HEK293 (cell line): ENCODE measurements at regions not wholly inside any gene's neighbourhood (a gene's known extent, or its start where the extent isn't known, plus 50 kb on each side); places are given as distances from the start of the nearest gene placed in this dataset.
A peak's percentile ranks its signal among the peaks of the same experiment; 100 is the strongest.

Experiments used
- CTCF ChIA-PET: fragments of 350-600 bp; formaldehyde crosslinking; extraction: SDS; loops from one replicate; lab custom pipeline; 2021; ENCODE audit warnings: antibody characterized with exemption; lab: Yijun Ruan, JAX
- POLR2A ChIA-PET: fragments of 300-600 bp; formaldehyde crosslinking; extraction: SDS; loops from one replicate; lab custom pipeline; 2020; ENCODE audit warnings: antibody characterized with exemption, inconsistent platforms; lab: Yijun Ruan, JAX
- H3K27ac ChIP-seq: fragments of 200-500 bp; sonication (Bioruptor generic); 2 replicates; pipeline ENCODE4 v1.5.1; 2014; ENCODE audit warnings: low read depth, low read length, control low read depth, inconsistent platforms; ENCODE audit errors: extremely low read depth
- H3K36me3 ChIP-seq, 2 experiments: fragments of 200-500 bp in 1 of 2; sonication (Bioruptor generic) in 1 of 2; 1 replicate in 1 of 2; 2 replicates in 1 of 2; pipeline ENCODE4 v1.5.1; 2014 to 2017; ENCODE audit warnings: inconsistent platforms in 2 of 2, low read length in 2 of 2; ENCODE audit not compliant: control insufficient read depth in 2 of 2, insufficient read depth in 1 of 2
- H3K4me1 ChIP-seq: fragments of 200-500 bp; sonication (Bioruptor generic); 2 replicates; pipeline ENCODE4 v1.5.1; 2014; ENCODE audit warnings: mild to moderate bottlenecking, low read length, inconsistent platforms; ENCODE audit not compliant: control insufficient read depth, insufficient read depth
- H3K4me3 ChIP-seq: 2 replicates; pipeline ENCODE4 v1.5.1; 2011; ENCODE audit warnings: low read depth, mild to moderate bottlenecking, control low read depth, low read length, moderate library complexity
- H3K9me3 ChIP-seq: fragments of 200-500 bp; sonication (Bioruptor generic); 2 replicates; pipeline ENCODE4 v1.5.1; 2014; ENCODE audit warnings: low read depth, low read length, inconsistent platforms; ENCODE audit not compliant: control insufficient read depth, insufficient read depth
- MEIS1 ChIP-seq: sonication (generic); formaldehyde crosslinking; IDR thresholded peaks from 2 replicates; pipeline ENCODE4 v1.8.1; 2022; ENCODE audit warnings: missing genetic modification reagents, mild to moderate bottlenecking, borderline replicate concordance
- REPIN1 ChIP-seq: fragments of 450-650 bp; formaldehyde crosslinking; IDR thresholded peaks from 2 replicates; pipeline ENCODE4 v1.5.1; 2017; ENCODE audit warnings: missing biosample characterization, missing genetic modification characterization, low read depth
- ZBTB1 ChIP-seq: fragments of 450-650 bp; formaldehyde crosslinking; IDR thresholded peaks from 2 replicates; pipeline ENCODE4 v1.5.1; 2016; ENCODE audit warnings: missing biosample characterization, missing genetic modification characterization
- ZBTB17 ChIP-seq: fragments of 450-650 bp; formaldehyde crosslinking; IDR thresholded peaks from 2 replicates; pipeline ENCODE4 v1.5.1; 2016; ENCODE audit warnings: missing biosample characterization, missing genetic modification characterization
- ZEB2 ChIP-seq: fragments of 450-650 bp; formaldehyde crosslinking; IDR thresholded peaks from 2 replicates; pipeline ENCODE4 v1.5.1; 2016; ENCODE audit warnings: missing biosample characterization, missing genetic modification characterization
- ZNF132 ChIP-seq: fragments of 450-650 bp; formaldehyde crosslinking; IDR thresholded peaks from 2 replicates; pipeline ENCODE4 v1.5.1; 2017; ENCODE audit warnings: missing biosample characterization, missing genetic modification characterization, borderline replicate concordance
- ZNF223 ChIP-seq: fragments of 450-650 bp; formaldehyde crosslinking; IDR thresholded peaks from 2 replicates; pipeline ENCODE4 v1.5.1; 2016; ENCODE audit warnings: missing biosample characterization, missing genetic modification characterization
- ZNF433 ChIP-seq: fragments of 450-650 bp; formaldehyde crosslinking; IDR thresholded peaks from 2 replicates; pipeline ENCODE4 v1.5.1; 2016; ENCODE audit warnings: missing biosample characterization, missing genetic modification characterization, low read depth
- ZNF560 ChIP-seq: fragments of 450-650 bp; formaldehyde crosslinking; IDR thresholded peaks from 2 replicates; pipeline ENCODE4 v1.5.1; 2017; ENCODE audit warnings: missing biosample characterization, missing genetic modification characterization, borderline replicate concordance
- ZNF629 ChIP-seq: fragments of 450-650 bp; formaldehyde crosslinking; IDR thresholded peaks from 2 replicates; pipeline ENCODE4 v1.5.1; 2017; ENCODE audit warnings: missing biosample characterization, missing genetic modification characterization
- ZNF660 ChIP-seq: fragments of 450-650 bp; IDR thresholded peaks from 2 replicates; pipeline ENCODE4 v1.5.1; 2018; ENCODE audit warnings: missing biosample characterization, mild to moderate bottlenecking, missing genetic modification characterization
- ZNF664 ChIP-seq: fragments of 450-650 bp; formaldehyde crosslinking; IDR thresholded peaks from 2 replicates; pipeline ENCODE4 v1.5.1; 2016; ENCODE audit warnings: missing biosample characterization, missing genetic modification characterization
- TF ChIP-seq, protein P1 (sequence below): fragments of 450-650 bp; IDR thresholded peaks from 2 replicates; pipeline ENCODE4 v1.5.1; 2018; ENCODE audit warnings: missing biosample characterization, missing genetic modification characterization
- TF ChIP-seq, protein P2 (sequence below): fragments of 450-650 bp; formaldehyde crosslinking; conservative IDR thresholded peaks from 2 replicates; pipeline ENCODE4 v1.5.1; 2016; ENCODE audit warnings: low read depth, missing biosample characterization, missing genetic modification characterization
- TF ChIP-seq, protein P3 (sequence below): fragments of 450-650 bp; formaldehyde crosslinking; IDR thresholded peaks from 2 replicates; pipeline ENCODE4; 2016; ENCODE audit warnings: missing biosample characterization, missing genetic modification characterization
- TF ChIP-seq, protein P4 (sequence below): fragments of 450-650 bp; formaldehyde crosslinking; IDR thresholded peaks from 2 replicates; pipeline ENCODE4 v1.5.1; 2016; ENCODE audit warnings: missing biosample characterization, missing genetic modification characterization
- TF ChIP-seq, protein P5 (sequence below): fragments of 450-650 bp; formaldehyde crosslinking; IDR thresholded peaks from 2 replicates; pipeline ENCODE4 v1.5.1; 2016; ENCODE audit warnings: missing biosample characterization, missing genetic modification characterization, low read depth

DNA sequence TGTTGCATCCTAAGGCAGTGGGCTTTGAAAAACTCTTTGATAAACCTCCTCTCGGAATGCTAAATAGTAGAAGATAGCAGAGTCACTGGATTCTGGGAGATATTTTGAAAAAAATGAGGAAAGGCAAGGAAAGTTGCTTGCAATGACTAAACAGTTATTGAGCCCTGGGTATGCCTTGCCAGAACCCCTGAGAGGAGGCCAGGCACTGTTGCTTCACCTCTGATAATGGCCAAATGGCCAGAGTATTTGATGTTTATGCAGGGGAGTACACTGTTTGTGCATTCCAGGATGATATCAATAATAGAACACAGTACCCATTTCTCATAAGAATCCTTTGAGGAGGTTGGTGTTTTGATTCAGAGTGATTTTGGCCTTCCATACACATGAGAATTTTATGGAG lies 935.1 kb upstream of the WWC1 start:
- Histone ChIP-seq H3K36me3 (no peaks in the 10 kb centered on the region), H3K27ac (no peak overlapping the region), H3K4me3 (no peak overlapping the region), H3K9me3 (no peaks in the 10 kb centered on the region), H3K4me1 (no peaks in the 10 kb centered on the region)
- CTCF ChIA-PET, result no interaction called here
- POLR2A ChIA-PET, result interaction anchor here (0.6 kb wide), 1 partner anchor 15 kb away, joined by 3 read pairs; no protein-coding TSS in a partner anchor
- no peak for TF ChIP-seq REPIN1 (tag by site-specific recombination)
- no peak for TF ChIP-seq ZNF660
- TF ChIP-seq ZNF560 (tag by site-specific recombination), result no peak
- TF ChIP-seq, protein P1, sequence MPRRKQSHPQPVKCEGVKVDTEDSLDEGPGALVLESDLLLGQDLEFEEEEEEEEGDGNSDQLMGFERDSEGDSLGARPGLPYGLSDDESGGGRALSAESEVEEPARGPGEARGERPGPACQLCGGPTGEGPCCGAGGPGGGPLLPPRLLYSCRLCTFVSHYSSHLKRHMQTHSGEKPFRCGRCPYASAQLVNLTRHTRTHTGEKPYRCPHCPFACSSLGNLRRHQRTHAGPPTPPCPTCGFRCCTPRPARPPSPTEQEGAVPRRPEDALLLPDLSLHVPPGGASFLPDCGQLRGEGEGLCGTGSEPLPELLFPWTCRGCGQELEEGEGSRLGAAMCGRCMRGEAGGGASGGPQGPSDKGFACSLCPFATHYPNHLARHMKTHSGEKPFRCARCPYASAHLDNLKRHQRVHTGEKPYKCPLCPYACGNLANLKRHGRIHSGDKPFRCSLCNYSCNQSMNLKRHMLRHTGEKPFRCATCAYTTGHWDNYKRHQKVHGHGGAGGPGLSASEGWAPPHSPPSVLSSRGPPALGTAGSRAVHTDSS, result no peak
- no peak for TF ChIP-seq ZBTB17
- TF ChIP-seq ZNF223 (tag by site-specific recombination), result no peak
- no peak for TF ChIP-seq MEIS1
- no peak for TF ChIP-seq ZNF664 (tag by site-specific recombination)
- no peak for TF ChIP-seq ZBTB1 (tag by site-specific recombination)
- no peak for TF ChIP-seq ZNF132
- no peak for TF ChIP-seq ZNF629
- TF ChIP-seq, protein P2, sequence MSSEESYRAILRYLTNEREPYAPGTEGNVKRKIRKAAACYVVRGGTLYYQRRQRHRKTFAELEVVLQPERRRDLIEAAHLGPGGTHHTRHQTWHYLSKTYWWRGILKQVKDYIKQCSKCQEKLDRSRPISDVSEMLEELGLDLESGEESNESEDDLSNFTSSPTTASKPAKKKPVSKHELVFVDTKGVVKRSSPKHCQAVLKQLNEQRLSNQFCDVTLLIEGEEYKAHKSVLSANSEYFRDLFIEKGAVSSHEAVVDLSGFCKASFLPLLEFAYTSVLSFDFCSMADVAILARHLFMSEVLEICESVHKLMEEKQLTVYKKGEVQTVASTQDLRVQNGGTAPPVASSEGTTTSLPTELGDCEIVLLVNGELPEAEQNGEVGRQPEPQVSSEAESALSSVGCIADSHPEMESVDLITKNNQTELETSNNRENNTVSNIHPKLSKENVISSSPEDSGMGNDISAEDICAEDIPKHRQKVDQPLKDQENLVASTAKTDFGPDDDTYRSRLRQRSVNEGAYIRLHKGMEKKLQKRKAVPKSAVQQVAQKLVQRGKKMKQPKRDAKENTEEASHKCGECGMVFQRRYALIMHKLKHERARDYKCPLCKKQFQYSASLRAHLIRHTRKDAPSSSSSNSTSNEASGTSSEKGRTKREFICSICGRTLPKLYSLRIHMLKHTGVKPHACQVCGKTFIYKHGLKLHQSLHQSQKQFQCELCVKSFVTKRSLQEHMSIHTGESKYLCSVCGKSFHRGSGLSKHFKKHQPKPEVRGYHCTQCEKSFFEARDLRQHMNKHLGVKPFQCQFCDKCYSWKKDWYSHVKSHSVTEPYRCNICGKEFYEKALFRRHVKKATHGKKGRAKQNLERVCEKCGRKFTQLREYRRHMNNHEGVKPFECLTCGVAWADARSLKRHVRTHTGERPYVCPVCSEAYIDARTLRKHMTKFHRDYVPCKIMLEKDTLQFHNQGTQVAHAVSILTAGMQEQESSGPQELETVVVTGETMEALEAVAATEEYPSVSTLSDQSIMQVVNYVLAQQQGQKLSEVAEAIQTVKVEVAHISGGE (tag by site-specific recombination), result no peak
- TF ChIP-seq, protein P3, sequence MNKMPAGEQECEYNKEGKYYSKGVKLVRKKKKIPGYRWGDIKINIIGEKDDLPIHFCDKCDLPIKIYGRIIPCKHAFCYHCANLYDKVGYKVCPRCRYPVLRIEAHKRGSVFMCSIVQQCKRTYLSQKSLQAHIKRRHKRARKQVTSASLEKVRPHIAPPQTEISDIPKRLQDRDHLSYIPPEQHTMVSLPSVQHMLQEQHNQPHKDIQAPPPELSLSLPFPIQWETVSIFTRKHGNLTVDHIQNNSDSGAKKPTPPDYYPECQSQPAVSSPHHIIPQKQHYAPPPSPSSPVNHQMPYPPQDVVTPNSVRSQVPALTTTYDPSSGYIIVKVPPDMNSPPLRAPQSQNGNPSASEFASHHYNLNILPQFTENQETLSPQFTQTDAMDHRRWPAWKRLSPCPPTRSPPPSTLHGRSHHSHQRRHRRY, result no peak
- TF ChIP-seq ZNF433 (tag by site-specific recombination), result no peak
- TF ChIP-seq, protein P4, sequence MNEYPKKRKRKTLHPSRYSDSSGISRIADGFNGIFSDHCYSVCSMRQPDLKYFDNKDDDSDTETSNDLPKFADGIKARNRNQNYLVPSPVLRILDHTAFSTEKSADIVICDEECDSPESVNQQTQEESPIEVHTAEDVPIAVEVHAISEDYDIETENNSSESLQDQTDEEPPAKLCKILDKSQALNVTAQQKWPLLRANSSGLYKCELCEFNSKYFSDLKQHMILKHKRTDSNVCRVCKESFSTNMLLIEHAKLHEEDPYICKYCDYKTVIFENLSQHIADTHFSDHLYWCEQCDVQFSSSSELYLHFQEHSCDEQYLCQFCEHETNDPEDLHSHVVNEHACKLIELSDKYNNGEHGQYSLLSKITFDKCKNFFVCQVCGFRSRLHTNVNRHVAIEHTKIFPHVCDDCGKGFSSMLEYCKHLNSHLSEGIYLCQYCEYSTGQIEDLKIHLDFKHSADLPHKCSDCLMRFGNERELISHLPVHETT (tag by site-specific recombination), result no peak
- TF ChIP-seq, all 188 proteins: peak for 0

DNA sequence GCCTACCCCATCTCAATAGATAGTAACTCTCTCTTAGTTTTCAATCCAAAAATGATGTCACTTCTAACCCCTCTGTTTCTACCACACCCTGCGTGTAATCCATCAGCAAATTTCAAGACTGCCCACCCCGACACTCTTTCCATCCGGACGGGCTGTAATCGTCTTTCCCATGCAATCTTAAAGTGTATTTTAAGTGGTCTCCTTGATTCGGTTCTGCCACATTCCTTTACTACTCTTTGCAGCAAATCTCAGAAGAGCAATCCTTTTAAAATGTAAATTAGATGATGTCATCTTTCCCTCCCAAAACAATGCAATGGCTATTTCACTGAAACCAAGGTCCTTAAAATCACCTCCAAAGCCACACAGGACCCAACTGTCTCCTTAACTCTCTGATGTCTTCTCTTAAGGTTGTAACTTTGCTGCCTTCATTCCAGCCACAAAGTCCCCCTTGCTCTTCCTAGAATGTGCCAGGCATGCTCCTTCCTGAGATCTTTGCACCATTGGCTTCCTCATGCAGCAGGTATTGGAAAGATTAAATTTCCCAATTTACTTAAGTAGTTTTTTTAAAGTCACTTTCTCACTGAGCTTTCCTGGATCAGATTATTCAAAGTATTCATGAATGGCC lies 932.5 kb upstream of the WWC1 start:
- Histone ChIP-seq H3K4me3 (no peak overlapping the region), H3K27ac (no peak overlapping the region), H3K36me3 (no peaks in the 10 kb centered on the region), H3K4me1 (no peaks in the 10 kb centered on the region), H3K9me3 (no peaks in the 10 kb centered on the region)
- ChIA-PET POLR2A (no interaction called here), CTCF (no interaction called here)
- TF ChIP-seq ZEB2 (tag by site-specific recombination), result no peak
- TF ChIP-seq, protein P5, sequence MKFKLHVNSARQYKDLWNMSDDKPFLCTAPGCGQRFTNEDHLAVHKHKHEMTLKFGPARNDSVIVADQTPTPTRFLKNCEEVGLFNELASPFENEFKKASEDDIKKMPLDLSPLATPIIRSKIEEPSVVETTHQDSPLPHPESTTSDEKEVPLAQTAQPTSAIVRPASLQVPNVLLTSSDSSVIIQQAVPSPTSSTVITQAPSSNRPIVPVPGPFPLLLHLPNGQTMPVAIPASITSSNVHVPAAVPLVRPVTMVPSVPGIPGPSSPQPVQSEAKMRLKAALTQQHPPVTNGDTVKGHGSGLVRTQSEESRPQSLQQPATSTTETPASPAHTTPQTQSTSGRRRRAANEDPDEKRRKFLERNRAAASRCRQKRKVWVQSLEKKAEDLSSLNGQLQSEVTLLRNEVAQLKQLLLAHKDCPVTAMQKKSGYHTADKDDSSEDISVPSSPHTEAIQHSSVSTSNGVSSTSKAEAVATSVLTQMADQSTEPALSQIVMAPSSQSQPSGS (tag by site-specific recombination), result 0 out of 2 replicates have a peak, but pooled peaks have one; percentile 36
